Smooth muscle cell of the brain vasculature (primary cell): ENCODE measurements at regions not wholly inside any gene's neighbourhood (a gene's known extent, or its start where the extent isn't known, plus 50 kb on each side); places are given as distances from the start of the nearest gene placed in this dataset.
"Not testable (repeated sequence)": the region's sequence is repeated elsewhere in the genome, so short reads cannot be mapped to it uniquely, and the experiment has no call there.

ENCODE experiments used
- DNase-seq: peaks from one replicate; pipeline ENCODE4 v3.0.0-alpha.2; 2012; ENCODE audit warnings: low read depth, low spot score

DNA sequence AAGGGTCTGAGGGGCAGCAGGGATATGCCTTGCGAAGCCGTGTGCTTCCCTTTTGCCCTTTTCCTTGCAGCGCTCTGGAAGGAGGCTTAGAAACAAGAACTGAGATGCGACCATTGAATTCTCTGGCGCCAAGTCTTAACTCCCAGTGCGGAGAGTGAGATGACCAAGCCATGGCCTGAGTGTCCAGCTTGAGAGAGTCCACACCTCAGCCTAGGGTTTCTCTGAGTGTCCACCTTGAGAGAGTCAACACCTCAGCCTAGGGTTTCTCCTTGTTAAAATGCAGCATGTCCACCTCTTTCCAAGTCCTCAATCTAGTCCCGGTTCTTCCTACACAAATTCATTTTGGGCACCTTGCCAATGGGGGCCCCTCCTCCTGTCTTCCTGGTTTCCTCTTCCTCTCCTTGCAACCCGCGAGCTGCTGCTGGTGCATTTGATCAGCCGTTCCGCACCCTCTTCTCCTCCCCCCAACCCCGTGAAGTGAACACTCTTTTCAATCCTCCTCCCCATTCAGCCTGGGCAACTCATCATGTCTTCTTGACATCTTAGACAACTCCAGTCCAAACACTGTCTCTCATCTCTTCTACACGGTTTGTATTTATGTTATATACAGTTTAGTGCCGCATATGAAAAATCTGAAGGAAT is 178.2 kb upstream of the PITRM1 start:
- DNase-seq: no peak

DNA sequence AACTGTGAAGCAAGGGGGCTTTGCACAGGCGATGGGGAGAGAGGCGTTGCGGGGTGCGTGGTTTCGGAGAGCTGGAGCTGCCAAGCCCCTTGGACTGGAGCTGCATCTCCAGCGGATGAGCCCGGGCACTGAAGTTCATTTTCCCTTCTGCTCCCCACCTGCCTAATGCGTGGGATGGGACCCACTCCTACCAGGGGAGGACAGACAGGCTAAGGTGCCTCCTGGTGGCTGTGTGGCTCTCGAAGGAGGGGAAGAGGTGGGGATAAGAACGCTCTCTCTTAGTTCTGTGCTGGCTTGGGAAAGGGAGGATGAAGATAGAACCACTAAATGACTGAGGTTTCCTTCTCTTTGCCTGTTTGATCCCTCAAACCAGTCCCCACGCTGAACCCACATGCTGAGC is 177.6 kb upstream of the PITRM1 start:
- DNase-seq: no peak

DNA sequence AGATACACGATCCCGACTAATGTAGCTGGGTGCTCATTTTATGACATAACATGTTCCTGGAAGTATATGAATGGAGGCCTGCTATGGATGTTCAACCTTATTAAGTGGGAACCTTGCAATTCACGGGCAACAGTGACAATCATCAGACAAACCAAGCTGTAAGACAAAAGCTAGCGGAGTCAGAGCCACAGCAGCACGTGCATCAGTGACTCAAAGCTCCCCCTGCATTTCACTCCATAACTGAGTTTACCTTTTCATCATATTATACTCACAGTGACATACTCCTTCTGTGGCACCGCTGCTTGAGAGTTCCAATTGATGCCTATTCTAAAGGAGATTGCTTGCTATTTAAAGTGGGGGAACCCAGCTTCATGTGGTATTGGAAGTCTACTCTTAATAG is 176.0 kb upstream of the PITRM1 start:
- no peak for DNase-seq

DNA sequence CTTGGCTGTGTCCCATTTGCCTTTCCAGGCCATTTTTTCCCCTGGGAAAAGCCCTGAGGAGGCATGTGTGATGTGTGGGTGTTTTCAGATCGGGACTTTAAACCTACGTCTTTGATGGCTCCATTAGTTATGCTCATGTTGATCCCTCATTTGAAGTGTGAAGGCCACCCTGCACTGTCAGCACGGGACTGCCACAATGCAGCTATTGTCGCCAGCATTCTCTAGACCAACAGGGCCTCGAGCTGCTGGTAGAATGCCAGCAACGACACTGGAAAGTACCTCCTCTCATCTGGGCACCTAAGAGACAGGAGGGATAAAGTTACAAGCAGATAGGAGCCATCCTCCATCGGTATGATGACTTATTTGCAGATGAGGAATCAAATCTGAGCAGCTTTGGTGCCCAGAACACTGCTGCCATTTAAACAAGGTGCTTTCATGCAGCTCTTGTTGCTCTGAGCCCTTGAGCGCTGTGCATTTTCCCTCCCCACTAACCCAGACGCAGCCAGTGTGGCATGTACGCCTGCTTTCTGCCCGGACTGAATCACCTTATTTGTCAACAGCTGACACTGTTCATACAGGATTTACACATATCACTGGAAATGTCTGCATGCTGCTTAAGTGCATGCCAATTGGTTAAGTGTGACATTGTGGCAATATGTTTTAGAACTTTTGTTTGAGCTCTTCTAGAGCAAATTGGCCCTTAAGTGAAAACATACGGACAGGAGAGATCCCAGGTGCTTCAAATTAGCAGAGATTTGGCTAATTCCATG is 175.0 kb upstream of the PITRM1 start:
- no peak for DNase-seq

DNA sequence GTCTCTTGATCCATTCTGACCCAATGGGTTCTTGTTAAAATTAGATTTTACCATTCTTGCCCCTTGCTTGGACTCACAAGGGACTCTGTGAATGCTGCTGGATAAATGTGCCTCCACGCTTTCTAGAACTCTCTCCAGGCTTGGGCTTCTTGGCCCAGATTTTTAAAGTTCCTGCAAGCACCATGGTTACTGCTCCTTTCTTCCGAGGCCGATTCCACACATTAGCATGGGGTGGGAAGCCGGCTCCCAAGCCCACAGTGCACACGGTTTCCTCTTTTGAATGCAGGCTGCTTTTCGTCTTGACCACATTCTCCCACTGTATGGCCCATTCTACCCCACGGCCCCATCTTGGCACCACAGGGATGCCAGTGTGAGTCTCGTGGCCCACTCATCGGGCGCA is 174.3 kb upstream of the PITRM1 start:
- DNase-seq: no peak

DNA sequence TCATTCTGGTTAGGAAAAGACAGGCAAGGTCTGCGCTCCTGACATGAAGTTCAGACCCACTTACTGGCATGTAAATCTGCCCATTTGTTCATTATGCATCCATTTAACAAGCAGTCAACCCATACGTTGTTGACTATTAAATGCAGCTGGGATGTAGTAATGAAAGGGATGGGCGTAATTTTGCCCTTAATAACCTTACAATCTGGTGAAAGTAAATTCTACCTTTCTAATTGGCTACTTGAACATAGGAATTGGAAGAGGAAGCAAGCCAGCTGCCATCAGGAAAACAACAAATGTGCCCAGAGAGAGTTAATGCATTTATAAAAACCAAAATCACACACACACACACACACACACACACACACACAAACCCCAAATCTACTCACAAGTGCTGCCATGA is 170.2 kb upstream of the PITRM1 start:
- DNase-seq: no peak

DNA sequence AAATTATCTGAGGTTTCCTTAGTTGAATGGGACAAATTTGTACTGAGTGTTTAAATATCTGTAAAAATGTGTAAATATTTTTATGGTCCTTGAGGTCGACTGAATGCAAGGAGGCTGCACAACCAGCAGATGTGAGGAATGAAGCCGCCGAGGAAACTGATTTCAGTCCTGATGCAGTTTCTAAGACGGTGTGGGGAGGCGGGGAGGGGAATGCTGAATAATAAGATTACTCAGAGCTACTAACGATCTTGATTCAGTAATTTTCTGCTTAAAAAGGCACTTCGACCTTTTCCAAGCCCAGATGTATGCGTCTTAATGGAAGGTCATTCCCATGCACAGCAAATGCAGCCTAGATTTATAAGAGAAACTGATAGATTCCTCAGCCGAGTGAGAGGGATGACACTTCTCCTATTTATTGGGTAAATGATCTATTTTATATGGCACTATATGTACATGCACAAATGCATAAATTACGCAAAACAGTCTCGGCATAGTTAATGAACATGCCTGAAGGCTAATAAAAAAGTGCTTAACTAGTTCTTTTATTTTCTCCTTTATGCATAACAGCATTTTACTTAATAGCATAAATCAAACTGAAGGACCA is 167.6 kb upstream of the PITRM1 start:
- DNase-seq: no peak

DNA sequence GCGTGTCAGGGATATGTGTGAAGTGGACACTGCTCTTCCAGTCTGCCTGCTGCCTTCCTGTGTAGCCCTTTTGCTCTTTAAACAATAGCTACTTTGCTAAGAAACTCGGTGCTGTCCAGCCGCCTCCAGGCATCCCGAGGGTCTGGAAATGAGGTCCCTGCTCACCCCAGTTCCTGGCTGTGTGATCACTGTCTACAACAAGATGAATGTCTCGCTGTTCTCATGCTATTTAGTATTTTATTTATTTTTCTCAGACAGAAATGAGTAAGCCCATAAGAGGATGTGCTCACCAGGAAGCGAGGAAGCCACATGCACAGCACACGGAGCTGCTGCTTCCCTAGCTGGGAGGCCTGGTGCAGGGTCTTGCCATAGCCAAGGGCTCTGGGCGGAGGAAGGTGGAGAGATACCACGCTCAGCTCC is 167.0 kb upstream of the PITRM1 start:
- peak; percentile 12 for DNase-seq

DNA sequence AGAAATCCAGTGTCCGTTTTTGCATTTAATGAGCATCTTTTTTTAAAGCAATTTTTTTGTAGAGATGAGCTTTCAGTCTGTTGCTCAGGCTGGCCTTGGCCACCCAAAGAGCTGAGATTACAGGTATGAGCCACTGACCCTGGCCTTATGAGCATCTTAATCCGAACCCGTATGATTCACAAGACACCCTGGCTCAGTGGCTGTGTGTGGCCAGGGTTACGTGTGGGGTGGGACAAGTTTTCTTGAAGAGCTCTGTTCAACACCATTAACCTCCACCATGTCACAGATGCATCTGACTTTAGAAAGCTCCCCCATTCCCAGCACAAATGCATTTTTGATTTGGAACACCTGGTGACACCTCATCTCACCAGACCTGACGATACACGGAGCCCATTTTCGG is 166.5 kb upstream of the PITRM1 start:
- no peak for DNase-seq

DNA sequence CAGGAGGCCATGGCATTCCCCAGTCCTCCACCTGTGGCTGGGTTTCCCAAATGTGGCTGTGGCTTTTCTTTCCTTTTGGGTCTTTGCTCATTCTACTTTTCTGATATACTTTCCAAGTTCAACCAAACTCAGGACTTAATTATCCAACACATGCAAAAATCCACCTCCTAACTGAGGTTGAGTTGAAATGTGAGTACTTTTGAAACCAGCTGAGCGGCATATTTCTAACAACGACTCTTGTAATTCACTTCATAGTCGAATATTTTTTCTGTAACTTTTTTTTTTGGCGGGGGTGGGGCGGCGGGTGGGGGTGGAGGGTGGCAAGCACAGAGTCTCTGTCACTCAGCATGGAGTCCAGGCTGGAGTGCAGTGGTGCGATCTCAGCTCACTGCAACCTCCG is 165.2 kb upstream of the PITRM1 start:
- DNase-seq: no peak

DNA sequence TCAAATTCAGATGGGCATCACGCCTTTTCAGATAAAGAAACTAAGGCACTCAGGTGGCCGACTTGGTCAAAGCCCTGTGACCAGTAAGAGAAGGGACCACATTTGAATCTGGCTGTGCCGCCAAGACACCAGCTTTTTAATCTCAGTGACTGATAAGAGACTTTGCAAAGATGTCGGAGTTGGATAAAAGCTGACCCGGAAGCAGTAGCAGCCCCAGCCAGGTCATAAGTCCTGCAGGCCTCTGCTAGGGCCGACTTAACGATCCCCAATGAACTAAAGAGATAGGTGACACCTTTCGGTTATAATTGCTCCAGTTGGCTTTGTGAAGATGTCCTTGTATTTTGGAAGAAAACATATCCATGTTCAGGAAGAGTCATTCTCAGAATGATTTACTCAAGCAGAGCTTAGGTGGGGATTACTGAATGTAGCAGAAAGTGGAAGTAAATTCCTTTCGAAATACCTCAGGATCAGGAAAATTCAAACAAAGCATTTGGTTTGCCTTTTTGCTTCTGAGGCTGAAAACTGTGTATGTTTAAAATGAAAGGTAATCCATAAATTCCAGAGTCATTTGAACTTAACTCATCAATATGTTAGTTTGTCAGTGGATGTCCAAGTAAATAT is 164.2 kb upstream of the PITRM1 start:
- DNase-seq: no peak

DNA sequence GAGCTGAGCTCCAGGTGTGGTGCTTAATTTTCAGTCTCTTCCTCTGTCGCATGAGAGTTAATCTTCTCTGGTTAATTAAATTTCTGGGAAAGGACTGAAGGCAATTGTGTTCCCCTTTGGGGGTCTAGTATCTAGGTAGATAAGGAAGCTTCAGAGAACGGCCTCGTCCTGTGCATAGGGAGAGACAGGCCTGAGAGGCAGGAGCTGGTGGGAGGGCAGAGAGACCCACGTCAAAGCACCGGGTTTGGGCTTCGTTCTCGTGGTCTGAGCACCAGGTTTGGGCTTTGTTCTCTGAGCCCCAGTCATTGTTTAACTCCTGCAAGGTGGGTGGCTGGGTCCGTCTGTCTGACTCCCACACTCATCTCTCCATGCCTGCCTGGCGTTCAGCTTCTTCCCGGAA is 160.8 kb upstream of the PITRM1 start:
- no peak for DNase-seq

DNA sequence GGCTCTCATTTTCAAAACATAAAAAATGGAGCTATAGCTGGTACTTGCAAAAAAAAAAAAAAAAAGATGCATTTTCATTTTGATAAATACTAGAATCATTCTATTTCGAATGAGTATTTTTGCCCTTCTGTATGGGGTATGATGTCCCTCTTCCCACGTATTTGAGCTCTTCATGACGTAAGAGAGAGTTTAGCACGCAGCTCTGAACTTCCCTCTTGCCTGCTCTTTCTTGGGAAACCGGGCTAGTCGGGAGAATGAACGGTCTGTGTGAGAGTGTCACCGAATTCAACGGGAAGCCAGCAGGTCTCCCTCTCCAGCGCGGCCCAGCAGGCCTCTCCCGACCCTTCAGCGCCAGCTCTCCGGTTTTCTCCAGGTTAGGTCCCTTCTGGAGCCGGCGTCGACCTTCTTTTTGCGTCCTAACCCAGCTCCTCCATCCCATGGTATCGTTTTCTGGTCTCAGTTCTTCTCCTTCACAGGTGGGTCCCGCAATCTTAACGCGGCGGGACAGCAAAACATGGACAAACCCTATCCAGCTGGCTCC is 159.2 kb upstream of the PITRM1 start:
- no peak for DNase-seq

DNA sequence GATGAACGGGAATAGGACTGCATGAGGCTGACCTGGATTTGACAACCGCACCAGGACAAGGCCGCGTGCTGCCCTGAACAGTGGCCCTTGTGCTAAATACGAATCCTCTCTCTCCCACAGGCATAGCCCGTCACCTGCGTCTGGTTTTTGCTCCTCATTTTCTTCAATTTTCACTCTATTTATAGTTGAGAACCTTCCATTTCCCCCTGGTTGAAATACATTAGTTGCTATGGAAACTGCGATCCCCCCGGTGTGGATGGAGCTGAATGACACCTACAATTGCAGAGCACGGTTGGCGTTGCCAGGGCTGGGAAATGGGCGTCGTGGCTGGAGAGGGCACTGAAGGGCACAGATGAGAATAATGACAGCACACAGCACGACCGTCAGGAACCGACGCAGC is 158.6 kb upstream of the PITRM1 start:
- DNase-seq: no peak

DNA sequence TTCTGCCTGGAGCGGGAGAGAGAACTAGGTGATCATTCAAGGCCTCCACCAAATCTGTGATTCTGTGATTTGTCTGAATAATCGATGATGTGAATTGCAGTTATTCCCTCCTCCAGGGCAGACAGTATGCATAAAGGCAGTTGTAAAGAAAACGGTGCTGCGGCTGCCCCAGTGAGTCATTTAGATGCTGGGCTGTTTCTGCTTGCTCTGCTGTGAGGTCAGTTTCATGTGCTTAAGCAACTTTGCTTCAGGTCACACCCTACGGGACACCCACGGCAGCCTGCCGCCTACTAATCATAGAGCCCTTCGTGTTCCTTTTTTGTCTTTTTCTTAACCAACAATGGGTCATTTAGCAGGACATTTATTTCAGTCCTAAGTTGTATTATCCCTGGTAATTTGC is 158.1 kb upstream of the PITRM1 start:
- peak; percentile 36 for DNase-seq

DNA sequence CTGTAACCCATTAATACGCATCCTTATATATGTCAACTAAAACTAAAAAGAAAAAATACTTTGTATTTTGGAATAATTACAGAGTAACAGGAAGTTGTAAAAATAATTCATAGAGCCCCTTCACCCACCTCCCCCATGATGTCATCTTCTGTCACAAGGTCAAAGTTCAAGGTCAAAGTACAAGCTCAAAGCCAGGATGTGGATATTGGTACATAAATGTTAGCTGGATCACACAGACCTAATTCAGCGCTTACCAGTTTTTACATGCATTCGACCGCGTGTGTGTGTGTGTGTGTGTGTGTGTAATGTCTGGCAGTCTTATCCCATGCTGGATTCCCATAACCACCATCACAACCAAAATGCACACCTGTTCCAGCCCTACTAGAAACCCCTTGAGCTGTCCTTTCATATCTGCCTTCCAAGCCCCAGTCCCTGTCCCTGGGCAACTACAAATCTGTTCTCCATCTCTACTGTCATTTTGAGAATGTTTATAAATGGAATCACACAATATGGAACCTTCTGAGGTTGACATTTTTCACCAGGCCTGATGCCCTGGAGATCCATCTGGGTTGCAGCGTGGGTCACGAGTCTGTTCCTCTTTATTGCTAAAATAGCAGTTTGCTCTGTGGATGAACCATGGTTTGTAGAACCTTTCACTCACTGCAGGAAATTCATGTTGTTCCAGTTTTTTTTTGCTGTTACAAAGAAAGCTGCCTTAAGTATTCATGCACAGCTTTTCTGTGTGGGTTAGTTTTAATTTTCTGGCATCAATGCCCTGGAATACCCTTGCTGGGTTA is 153.6 kb upstream of the PITRM1 start:
- no peak for DNase-seq

DNA sequence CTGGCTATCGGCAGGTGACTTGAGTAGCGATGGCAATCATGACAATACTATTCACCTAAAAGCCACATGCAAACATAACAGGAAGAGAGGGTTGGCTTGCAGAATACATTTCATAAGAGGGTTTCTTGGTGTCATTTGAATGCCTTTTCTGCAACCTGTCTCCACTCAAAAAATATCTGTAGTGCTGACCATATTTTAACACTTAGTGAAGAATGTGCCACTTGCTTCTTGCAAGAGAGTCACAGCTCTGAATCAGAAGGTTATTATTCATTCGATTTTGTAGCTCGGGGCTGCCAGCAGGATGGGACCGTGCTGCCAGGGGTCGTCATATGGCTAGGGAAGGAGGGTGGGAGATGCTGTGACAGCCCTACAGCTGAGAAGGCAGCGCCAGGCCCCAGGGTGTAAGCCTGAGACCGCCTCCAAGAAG is 152.0 kb upstream of the PITRM1 start:
- no peak for DNase-seq

DNA sequence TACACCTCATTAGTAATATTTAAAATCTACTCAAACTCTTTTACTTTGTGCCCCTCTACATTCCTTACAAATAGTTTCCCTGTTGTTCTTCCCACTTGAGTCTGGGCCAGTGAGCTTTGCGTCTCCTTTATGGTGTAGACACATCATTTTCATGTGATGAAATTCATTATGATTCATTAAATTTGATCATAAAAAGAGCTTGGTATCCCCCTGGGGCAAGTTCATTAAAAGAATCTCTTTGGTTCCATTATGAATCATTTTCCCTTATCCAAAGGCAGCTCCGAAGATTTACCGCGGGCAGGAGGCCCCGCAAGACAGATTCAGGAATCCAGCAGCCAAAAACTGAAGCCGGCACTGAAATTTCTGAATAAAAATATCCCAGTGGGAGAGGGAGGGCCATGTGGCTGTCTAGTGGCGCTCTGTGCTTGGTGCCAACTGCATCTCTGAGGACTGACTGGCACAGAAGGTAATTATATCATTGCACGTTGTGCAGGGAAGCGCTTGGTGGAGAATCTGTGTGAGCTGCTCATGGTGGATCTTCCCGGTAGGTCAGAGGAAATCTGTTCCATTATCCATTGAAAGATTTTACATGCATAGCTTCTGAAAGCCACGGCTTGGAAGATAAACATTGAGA is 151.4 kb upstream of the PITRM1 start:
- DNase-seq: no peak

DNA sequence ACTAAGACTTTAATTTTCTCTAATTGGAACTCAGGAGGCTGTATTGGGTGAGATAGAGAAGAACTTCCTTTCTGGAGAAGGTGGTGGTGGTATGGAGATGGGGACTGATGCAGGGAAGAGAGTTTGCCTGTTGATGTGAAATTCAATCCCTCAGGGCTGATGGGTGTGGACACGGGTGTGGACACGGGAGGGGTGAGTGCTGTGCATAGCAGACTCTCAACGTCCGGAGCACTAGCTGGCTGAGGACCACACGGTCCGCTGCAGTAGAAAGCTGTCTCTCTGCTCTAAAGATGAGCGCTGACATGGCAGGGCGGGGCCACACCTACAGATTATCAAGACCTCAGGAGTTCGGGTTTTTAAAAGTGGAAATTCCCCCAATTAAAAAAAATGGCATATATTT is 148.5 kb upstream of the PITRM1 start:
- DNase-seq: no peak

DNA sequence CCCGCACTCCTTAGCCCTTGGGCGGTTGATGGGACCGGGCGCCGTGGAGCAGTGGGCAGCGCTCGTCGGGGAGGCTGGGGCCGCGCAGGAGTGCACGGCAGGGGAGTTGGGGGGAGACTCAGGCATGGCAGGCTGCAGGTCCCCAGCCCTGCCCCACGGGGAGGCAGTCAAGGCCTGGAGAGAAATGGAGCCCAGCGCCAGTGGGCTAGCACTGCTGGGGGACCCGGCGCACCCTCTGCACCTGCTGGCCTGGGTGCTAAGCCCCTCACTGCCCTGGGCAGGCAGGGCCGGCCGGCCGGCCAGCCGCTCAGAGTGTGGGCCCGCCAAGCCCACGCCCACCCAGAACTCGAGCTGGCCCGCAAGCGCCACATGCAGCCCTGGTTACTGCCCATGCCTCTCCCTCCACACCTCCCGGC is 147.2 kb upstream of the PITRM1 start:
- no peak for DNase-seq

DNA sequence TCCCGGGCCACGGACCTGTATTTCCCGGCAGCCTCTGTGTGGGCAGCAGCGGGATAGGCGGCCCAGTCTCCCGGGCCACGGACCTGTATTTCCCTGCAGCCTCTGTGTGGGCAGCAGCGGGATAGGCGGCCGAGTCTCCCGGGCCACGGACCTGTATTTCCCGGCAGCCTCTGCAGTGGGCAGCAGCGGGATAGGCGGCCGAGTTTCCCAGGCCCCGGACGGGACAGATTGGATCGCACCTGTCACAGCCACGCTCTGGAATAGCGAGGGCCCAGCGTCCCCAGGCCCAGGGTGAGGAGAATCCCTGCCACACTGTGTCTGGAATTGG is 145.9 kb upstream of the PITRM1 start:
- not testable (repeated sequence) for DNase-seq
